Dendritic cell treated with granulocyte-macrophage colony-stimulating factor and Interleukin-4, amounts not matched to agents 40 ng/mL and 50 ng/mL, for 4 days (primary cell): ENCODE measurements at regions not wholly inside any gene's neighbourhood (a gene's known extent, or its start where the extent isn't known, plus 50 kb on each side); places are given as distances from the start of the nearest gene placed in this dataset.
"Not testable (repeated sequence)": the region's sequence is repeated elsewhere in the genome, so short reads cannot be mapped to it uniquely, and the experiment has no call there.

Experiments used
- H3K27ac Mint-ChIP-seq: one replicate; pipeline ENCODE4 v1.8.0; 2022; ENCODE audit warnings: mild to moderate bottlenecking, mixed read lengths
- H3K27me3 Mint-ChIP-seq: one replicate; pipeline ENCODE4 v1.8.0; 2022; ENCODE audit warnings: mild to moderate bottlenecking, mixed read lengths
- H3K36me3 Mint-ChIP-seq: one replicate; pipeline ENCODE4 v1.8.0; 2022; ENCODE audit warnings: low read depth, mixed read lengths
- H3K4me1 Mint-ChIP-seq: one replicate; pipeline ENCODE4 v1.8.0; 2022; ENCODE audit warnings: low read depth, mixed read lengths
- H3K4me3 Mint-ChIP-seq: one replicate; pipeline ENCODE4 v1.8.0; 2022; ENCODE audit warnings: mild to moderate bottlenecking, moderate library complexity, mixed read lengths
- H3K9me3 Mint-ChIP-seq: one replicate; pipeline ENCODE4 v1.8.0; 2022; ENCODE audit warnings: mixed read lengths
- intact Hi-C: fragments of 100-400 bp; cut with micrococcal nuclease; formaldehyde crosslinking; loops from one replicate; pipeline ENCODE4 v1.15.0; 2022

DNA sequence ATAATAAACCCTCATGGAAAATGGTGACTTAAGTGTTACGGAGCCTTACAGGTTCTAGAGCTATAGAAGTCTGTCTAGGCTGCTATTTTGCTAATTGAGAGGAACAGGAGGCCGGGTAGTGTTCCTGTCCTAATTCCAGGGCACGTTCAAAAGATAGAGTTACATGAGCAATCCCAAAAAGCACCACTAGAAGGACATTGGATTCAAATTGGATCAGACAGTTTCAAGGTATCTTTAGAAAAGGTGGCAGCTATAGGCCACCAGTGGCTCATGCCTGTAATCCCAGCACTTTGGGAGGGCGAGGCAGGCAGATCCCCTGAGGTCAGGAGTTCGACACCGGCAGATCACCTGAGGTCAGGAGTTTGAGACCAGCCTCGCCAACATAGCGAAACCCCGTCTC is 458.8 kb downstream of the TMEM232 start:
- H3K27me3 Mint-ChIP-seq: no peaks in the 10 kb centered on the region
- intact Hi-C loops: no loop called here
- H3K4me3 Mint-ChIP-seq: no peak overlapping the region
- no peaks in the 10 kb centered on the region for H3K4me1 Mint-ChIP-seq
- H3K36me3 Mint-ChIP-seq: no peaks in the 10 kb centered on the region
- H3K27ac Mint-ChIP-seq: no peak overlapping the region
- no peaks in the 10 kb centered on the region for H3K9me3 Mint-ChIP-seq

DNA sequence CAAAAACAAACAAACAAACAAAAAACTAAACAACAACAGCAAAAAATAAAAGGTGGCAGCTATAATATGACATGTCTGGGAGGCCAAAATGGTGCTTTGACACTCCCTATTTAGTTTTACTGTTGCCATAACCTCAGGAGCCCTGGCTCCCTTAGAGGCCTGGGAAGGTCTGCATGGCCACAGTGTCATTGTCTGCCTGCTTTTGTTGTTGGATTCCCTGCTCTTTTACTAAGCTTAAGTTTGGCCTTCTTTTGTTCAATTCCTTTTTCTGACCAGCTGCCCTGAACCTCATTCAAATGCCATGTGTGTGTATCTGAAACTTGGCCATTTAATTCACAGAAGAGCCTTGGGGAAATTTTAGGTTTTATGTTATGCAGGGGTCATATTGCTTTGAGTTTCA is 458.2 kb downstream of the TMEM232 start:
- intact Hi-C loops: no loop called here
- Mint-ChIP-seq H3K36me3 (no peaks in the 10 kb centered on the region), H3K27ac (no peak overlapping the region), H3K4me3 (no peak overlapping the region), H3K4me1 (no peaks in the 10 kb centered on the region), H3K9me3 (no peaks in the 10 kb centered on the region), H3K27me3 (no peaks in the 10 kb centered on the region)

DNA sequence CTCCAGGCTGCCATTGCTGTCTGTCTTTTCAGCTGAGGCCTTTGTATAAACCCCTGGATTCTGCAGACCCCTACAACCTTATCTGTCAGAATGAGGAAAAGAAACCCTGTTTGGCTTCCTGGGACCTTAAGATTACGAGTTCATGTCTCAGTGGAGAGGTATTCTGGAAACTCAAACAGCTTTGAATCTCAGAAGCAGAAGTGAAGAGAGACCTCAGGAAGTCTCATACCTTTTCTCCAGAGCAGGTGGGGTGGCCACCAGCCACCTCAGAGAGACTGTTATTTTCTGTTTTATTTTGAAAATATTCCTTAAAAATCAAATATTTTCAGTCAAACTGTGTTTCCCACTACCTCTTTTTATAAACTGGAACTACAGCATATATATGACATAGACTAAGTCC is 457.5 kb downstream of the TMEM232 start:
- intact Hi-C loops: no loop called here
- Mint-ChIP-seq H3K27ac (no peak overlapping the region), H3K4me3 (no peak overlapping the region), H3K4me1 (no peaks in the 10 kb centered on the region), H3K9me3 (no peaks in the 10 kb centered on the region), H3K27me3 (no peaks in the 10 kb centered on the region), H3K36me3 (no peaks in the 10 kb centered on the region)

DNA sequence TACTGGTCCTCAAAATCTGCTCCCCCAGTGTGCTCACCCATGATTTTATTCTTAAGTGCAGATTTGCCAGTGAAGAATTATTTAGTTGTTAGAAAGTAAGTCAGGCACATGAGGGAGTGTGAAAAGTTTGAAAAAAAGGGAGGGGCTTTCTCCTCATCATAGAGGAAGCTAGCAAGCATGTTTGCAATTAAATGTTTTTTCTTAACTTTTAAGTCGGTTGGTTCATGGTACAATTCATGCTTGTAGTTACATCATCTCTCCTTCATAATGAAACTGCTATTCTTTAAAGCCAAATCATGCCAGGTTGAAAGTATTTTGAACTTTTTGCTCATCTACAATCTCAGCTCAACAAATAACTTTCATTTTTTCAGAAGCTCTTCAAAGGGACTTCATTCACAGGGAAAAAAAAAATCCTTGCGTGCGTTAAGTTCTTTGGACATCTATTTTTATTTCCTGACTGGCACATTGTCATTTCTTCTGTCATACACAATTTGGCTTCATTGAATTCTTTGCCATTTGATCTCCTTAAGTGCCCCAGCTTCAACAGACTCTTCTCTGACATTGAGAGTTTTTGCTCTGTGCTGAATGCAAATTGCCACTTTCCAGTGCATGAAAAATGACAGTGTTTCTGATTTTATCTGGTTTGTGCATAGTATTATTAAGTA is 456.9 kb downstream of the TMEM232 start:
- no peak overlapping the region for H3K27ac Mint-ChIP-seq
- no peaks in the 10 kb centered on the region for H3K36me3 Mint-ChIP-seq
- H3K4me3 Mint-ChIP-seq: no peak overlapping the region
- H3K4me1 Mint-ChIP-seq: no peaks in the 10 kb centered on the region
- intact Hi-C loops: no loop called here
- no peaks in the 10 kb centered on the region for H3K9me3 Mint-ChIP-seq
- no peaks in the 10 kb centered on the region for H3K27me3 Mint-ChIP-seq

DNA sequence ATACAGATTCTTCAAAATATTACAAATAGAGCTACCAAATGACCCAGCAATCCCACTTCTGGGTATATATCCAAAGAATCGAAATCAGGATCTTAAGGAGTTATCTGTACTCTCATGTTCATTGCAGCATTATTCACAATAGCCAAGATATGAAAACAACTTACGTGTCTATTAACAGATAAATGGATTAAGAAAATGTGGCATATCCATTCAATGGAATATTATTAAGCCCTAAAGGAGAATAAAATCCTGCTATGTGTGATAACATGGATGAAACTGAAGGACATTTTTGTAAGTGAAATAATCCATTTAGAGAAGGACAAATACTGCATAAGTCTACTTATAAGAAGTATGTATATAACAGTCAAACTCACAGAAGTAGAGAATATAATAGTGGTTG is 450.6 kb downstream of the TMEM232 start:
- H3K9me3 Mint-ChIP-seq: peaks cover 25% of the 10 kb centered on the region
- H3K4me1 Mint-ChIP-seq: no peaks in the 10 kb centered on the region
- intact Hi-C loops: no loop called here
- H3K27ac Mint-ChIP-seq: no peak overlapping the region
- H3K4me3 Mint-ChIP-seq: no peak overlapping the region
- no peaks in the 10 kb centered on the region for H3K27me3 Mint-ChIP-seq
- no peaks in the 10 kb centered on the region for H3K36me3 Mint-ChIP-seq

DNA sequence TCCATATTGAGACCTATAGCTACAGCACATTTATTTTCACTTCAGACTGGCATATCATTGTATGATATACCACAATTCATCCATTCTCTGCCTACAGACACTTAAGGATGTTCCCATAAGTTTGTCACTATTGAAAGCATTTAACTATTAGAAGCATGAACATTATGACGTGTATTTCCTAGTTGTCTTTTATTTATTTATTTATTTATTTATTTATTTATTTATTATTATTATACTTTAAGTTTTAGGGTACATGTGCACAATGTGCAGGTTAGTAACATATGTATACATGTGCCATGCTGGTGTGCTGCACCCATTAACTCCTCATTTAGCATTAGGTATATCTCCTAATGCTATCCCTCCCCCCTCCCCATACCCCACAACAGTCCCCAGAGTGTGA is 448.0 kb downstream of the TMEM232 start:
- H3K27me3 Mint-ChIP-seq, H3K36me3 Mint-ChIP-seq, H3K27ac Mint-ChIP-seq, H3K4me3 Mint-ChIP-seq, H3K4me1 Mint-ChIP-seq, intact Hi-C loops: not testable (repeated sequence)
- peaks cover 46% of the 10 kb centered on the region for H3K9me3 Mint-ChIP-seq

DNA sequence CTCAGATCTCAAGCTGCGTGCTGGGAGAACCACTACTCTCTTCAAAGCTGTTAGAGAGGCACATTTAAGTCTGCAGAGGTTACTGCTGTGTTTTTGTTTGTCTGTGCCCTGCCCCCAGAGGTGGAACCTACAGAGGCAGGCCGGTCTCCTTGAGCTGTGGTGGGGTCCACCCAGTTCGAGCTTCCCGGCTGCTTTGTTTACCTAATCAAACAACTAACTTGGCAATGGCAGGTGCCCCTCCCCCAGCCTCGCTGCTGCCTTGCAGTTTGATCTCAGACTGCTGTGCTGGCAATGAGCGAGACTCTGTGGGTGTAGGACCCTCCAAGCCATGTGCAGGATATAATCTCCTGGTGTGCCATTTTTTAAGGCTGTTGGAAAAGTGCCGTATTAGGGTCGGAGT is 442.4 kb downstream of the TMEM232 start:
- H3K4me3 Mint-ChIP-seq, intact Hi-C loops, H3K4me1 Mint-ChIP-seq, H3K36me3 Mint-ChIP-seq, H3K27ac Mint-ChIP-seq, H3K27me3 Mint-ChIP-seq: not testable (repeated sequence)
- H3K9me3 Mint-ChIP-seq: peaks cover 78% of the 10 kb centered on the region

DNA sequence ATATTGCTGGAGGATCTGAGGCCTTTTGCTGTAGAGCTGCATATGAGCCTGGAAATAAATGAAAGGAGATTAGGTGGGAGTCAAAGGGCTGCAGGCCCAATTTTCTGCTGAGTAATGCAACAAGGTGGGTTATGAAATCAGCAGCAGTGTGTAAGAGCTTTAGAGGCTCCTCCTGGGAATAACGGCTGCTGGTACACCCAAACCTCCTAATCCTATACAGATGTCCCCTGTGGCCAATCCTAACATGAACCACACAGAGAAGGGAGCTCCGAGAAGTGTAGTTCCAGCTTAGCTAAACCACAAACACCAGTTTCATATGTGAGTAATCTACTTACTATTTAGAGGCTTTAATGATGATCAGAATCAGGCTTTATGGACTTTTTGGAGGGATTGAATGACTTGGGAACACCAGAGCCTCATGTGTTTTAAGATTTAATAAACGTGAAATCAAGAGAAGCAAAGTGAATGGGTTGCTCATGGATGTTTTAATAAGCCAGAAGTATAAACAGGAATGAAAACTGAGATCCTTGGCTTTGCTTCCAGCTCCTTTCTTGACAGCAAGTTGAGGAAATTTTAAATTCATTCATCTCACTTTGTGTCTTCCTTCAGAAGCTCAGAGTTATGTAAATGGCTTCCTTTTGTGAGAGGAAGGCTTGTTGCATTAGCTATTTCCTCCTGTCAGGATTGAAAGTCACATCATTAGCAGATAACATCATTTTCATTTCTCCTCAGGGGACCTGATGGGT is 437.5 kb downstream of the TMEM232 start:
- Mint-ChIP-seq H3K4me3 (no peak overlapping the region), H3K4me1 (no peaks in the 10 kb centered on the region), H3K36me3 (no peaks in the 10 kb centered on the region), H3K27me3 (no peaks in the 10 kb centered on the region), H3K27ac (no peak overlapping the region), H3K9me3 (peaks cover 66% of the 10 kb centered on the region)
- intact Hi-C loops: no loop called here

DNA sequence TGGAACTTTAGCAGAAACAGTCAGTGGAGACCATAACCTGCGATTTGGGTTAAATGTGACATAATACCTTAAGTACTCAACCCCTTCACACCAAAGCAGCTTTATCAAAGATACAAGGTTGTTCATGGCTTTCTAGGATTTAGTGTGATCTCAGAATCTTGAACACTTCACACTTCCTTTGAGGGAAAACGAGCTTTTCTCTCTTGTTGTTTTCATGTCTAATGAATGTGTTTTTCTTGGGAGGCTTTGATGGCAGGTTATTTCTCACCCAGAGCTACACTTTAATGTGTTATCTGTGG is 437.0 kb downstream of the TMEM232 start:
- Mint-ChIP-seq H3K27me3 (no peaks in the 10 kb centered on the region), H3K27ac (no peak overlapping the region), H3K9me3 (peaks cover 61% of the 10 kb centered on the region), H3K36me3 (no peaks in the 10 kb centered on the region), H3K4me1 (no peaks in the 10 kb centered on the region), H3K4me3 (no peak overlapping the region)
- intact Hi-C loops: no loop called here

DNA sequence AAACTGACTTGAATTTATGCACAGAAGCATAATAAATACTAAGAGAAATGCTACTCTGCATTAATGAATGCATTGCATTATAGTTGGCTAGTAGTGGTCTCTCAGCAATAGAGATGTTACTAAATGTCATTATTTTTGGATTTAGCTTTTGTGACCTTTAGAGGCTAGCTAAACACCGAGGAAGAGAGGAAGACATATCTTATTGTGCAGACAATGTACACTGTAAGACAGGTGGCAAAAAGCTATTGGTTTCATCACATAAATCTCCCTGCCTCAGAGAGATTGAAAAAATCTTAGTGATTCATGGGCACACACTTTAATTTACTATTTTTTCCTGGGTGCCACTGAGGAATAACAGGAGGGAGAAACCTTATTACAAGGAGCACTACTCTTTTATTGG is 435.9 kb downstream of the TMEM232 start:
- intact Hi-C loops: no loop called here
- H3K9me3 Mint-ChIP-seq: peaks cover 50% of the 10 kb centered on the region
- H3K4me1 Mint-ChIP-seq: no peaks in the 10 kb centered on the region
- H3K4me3 Mint-ChIP-seq: no peak overlapping the region
- H3K27ac Mint-ChIP-seq: no peak overlapping the region
- no peaks in the 10 kb centered on the region for H3K36me3 Mint-ChIP-seq
- no peaks in the 10 kb centered on the region for H3K27me3 Mint-ChIP-seq

DNA sequence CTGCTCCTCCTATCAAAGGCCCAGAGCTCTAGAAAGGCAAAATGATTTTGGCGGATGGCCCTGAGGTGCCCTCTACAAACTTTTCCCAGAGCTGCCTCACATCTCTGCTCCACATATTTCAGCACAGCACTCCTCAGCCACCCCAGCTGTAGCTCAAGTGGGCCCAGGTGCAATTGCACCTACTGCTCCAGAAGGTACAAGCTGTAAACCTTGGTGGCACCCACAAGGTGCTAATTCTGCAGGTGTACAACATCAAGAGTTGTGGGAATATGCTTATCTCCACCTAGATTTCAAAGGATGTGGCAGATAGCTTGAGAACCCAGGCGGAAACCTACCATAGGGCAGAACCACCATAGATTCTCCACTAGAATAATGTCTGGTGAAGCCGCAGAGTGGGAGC is 432.2 kb downstream of the TMEM232 start:
- Mint-ChIP-seq H3K27ac (no peak overlapping the region), H3K4me3 (no peak overlapping the region), H3K9me3 (peaks cover 25% of the 10 kb centered on the region), H3K4me1 (no peaks in the 10 kb centered on the region), H3K27me3 (no peaks in the 10 kb centered on the region), H3K36me3 (no peaks in the 10 kb centered on the region)
- intact Hi-C loops: no loop called here

DNA sequence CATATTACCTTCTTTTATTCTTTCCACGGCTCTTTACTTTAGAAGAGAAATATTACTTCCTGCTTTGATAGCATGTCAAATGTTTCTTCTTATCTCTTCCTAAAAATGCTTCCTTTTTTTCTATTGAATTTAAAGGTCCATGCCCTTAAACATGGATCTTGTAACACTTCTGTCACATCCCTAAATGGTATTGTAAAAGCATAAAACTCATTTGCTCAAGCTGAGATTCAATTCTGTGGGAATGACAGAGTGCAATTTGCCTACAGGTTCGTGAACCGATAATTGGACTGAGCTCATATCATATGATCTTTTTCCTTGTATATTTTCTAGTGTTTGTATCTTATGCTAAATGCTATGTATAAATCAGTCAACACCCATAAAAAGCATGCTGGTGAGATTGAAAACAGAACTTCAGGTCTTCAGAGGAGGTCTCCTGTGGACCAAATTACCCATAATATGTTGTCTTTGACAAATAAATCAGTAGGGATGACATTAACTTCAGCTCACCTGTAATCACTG is 429.3 kb downstream of the TMEM232 start:
- no peak overlapping the region for H3K27ac Mint-ChIP-seq
- no peaks in the 10 kb centered on the region for H3K36me3 Mint-ChIP-seq
- intact Hi-C loops: no loop called here
- H3K4me3 Mint-ChIP-seq: no peak overlapping the region
- no peaks in the 10 kb centered on the region for H3K4me1 Mint-ChIP-seq
- no peaks in the 10 kb centered on the region for H3K27me3 Mint-ChIP-seq
- H3K9me3 Mint-ChIP-seq: peaks cover 21% of the 10 kb centered on the region

DNA sequence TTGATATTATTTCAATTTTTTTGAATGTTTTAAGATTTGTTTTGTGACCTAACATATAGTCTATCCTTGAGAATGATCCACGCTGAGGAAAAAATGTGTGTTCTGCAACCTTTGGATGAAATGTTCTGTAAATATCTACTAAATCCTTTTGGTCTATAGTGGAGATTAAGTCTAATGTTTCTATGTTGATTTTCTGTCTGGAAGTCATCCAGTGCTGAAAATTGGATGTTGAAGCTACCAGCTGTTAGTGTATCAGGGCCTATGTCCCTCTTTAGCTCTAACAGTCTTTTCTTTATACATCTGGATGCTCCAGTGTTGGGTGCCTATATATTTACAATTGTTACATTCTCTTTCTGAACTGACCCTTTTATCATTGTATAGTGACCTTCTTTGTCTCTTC is 422.3 kb downstream of the TMEM232 start:
- H3K27ac Mint-ChIP-seq: no peak overlapping the region
- intact Hi-C loops: no loop called here
- no peaks in the 10 kb centered on the region for H3K4me1 Mint-ChIP-seq
- no peaks in the 10 kb centered on the region for H3K36me3 Mint-ChIP-seq
- H3K27me3 Mint-ChIP-seq: no peaks in the 10 kb centered on the region
- H3K4me3 Mint-ChIP-seq: no peak overlapping the region
- H3K9me3 Mint-ChIP-seq: peaks cover 48% of the 10 kb centered on the region

DNA sequence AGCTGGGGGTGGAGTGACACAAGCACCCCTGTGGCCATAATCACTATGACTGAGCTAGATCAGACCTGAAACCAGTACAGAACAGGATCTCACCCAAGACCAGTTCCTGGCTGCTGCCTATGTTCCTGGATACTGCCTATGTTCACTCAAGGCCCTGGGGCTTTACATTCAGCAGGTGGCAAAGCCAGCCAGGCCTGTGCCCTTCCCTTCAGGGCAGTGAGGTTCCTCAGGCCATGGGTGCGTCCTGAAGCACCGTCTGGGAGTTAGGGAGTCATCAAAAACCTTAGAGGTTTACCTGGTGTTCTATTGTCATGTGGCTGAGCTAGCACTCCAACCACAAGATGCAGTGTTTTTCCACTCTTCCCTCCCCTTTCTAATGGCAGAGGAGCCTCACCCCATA is 419.8 kb downstream of the TMEM232 start:
- Mint-ChIP-seq H3K9me3 (peaks cover 60% of the 10 kb centered on the region), H3K4me1 (no peaks in the 10 kb centered on the region), H3K36me3 (no peaks in the 10 kb centered on the region), H3K27me3 (no peaks in the 10 kb centered on the region), H3K4me3 (no peak overlapping the region), H3K27ac (no peak overlapping the region)
- intact Hi-C loops: no loop called here

DNA sequence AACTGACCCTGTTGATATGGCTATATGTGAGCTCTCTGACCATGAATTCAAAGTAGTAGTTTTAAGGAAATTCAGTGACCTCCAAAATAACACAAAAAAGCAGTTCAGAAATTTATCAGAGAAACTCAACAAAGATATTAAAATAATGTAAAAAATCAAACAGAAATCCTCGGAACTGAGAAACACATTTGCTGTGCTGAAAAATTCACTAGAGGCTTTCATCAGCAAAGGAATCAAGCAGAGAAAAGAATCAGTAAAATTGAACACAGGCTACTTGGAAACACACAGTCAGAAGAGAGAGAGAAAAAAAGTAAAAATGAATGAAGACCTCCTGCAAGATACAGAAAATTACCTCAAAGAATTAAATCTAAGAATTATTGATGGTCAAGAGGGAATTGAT is 417.2 kb downstream of the TMEM232 start:
- intact Hi-C loops: no loop called here
- Mint-ChIP-seq H3K36me3 (no peaks in the 10 kb centered on the region), H3K4me3 (no peak overlapping the region), H3K4me1 (no peaks in the 10 kb centered on the region), H3K9me3 (peaks cover 73% of the 10 kb centered on the region), H3K27me3 (no peaks in the 10 kb centered on the region), H3K27ac (no peak overlapping the region)
